ENCODE measurements at regions not wholly inside any gene's neighbourhood (a gene's known extent, or its start where the extent isn't known, plus 50 kb on each side); places are given as distances from the start of the nearest gene placed in this dataset.

DNA sequence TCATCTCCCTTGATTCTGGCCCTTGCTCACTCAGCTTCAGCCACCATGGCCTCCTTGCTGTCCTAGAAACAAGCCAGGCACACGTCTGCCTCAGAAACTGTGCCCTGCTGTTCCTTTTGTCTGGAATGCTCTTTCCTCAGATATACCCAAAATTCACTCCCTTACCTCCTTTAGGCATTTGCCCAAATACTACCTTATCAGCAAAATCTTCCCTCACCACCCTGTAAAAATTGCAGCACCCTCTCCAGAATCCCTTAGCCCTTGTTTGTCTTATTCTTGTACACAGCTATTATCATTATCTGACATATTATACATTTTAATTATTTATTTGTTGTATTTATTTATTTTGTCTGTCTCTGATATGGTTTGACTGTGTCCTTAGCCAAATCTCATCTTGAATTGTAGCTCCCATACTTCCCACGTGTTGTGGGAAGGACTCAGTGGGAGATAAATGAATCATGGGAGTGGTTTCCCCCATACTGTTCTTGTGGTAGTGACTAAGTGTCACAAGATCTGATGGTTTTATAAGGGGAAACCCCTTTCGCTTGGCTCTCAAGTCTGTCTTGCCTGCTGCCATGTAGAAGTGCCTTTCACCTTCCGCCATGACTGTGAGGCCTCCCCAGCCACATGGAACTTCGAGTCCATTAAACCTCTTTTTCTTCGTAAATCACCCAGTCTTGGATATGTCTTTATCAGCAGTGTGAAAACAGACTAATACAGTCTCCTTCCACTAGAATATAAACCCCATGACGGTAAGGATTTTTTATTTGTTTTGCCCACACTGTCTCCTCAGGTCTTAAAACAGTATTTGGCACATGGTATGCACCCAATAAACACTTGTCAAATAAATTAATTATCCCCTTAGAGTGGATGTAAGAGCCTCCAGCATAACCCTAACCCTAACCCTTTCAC, 60.0 kb upstream of the STT3B start:
- DNase-seq (ENCODE audit: low spot score): no peak
- in situ Hi-C loops (cut with MboI; ENCODE audit: low sequenced_read_pairs, unreplicated experiment): no loop called here
- TF ChIP-seq, protein P1, sequence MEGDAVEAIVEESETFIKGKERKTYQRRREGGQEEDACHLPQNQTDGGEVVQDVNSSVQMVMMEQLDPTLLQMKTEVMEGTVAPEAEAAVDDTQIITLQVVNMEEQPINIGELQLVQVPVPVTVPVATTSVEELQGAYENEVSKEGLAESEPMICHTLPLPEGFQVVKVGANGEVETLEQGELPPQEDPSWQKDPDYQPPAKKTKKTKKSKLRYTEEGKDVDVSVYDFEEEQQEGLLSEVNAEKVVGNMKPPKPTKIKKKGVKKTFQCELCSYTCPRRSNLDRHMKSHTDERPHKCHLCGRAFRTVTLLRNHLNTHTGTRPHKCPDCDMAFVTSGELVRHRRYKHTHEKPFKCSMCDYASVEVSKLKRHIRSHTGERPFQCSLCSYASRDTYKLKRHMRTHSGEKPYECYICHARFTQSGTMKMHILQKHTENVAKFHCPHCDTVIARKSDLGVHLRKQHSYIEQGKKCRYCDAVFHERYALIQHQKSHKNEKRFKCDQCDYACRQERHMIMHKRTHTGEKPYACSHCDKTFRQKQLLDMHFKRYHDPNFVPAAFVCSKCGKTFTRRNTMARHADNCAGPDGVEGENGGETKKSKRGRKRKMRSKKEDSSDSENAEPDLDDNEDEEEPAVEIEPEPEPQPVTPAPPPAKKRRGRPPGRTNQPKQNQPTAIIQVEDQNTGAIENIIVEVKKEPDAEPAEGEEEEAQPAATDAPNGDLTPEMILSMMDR (IDR thresholded peaks at IDR 0.05; ENCODE audit: borderline replicate concordance, control extremely low read depth, extremely low read depth, insufficient read depth, missing control alignments): no peak

DNA sequence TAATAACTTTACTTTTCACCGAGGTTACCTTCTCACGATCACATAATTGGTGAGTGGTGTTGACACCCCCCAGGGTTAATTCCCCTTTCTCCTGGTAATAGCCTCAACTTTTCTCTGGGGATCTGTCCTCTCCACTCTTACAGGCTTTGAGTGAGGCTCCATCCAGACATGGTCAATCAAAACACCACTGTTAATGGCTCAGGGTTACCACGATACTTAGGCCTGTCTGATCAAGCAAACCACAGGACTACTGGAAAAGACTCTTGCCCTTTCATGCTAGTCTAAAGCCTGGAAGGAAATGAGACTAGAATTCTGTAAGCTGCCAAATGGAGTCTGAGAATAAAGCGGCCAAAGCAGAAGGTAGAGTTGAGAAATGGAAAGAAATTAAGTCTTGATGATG, 56.5 kb upstream of the STT3B start:
- TF ChIP-seq, protein P1 (IDR thresholded peaks at IDR 0.05; ENCODE audit: borderline replicate concordance, control extremely low read depth, extremely low read depth, insufficient read depth, missing control alignments): no peak
- in situ Hi-C loops (cut with MboI; ENCODE audit: low sequenced_read_pairs, unreplicated experiment): no loop called here
- no peak for DNase-seq (ENCODE audit: low spot score)

DNA sequence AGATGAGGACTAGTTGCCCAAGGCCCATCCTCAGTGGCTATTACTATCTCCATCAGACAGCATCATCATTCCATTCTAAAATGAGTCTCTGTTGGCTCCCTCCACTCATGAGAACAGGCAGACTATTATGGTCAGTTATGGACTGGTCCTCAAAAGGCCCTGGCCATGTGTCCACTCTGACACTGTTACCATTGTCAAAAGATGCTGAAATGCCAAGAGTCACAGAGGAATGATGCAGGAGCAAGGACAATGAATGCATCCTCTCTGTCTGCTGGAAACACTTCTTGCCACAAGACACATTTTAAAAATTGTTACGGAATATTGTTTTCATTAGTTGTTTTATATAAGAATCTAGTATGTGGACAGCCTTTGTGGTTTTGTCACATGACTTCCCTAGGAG, 53.3 kb upstream of the STT3B start:
- no peak for DNase-seq (ENCODE audit: low spot score)
- TF ChIP-seq, protein P1 (IDR thresholded peaks at IDR 0.05; ENCODE audit: borderline replicate concordance, control extremely low read depth, extremely low read depth, insufficient read depth, missing control alignments): no peak
- in situ Hi-C loops (cut with MboI; ENCODE audit: low sequenced_read_pairs, unreplicated experiment): no loop called here

DNA sequence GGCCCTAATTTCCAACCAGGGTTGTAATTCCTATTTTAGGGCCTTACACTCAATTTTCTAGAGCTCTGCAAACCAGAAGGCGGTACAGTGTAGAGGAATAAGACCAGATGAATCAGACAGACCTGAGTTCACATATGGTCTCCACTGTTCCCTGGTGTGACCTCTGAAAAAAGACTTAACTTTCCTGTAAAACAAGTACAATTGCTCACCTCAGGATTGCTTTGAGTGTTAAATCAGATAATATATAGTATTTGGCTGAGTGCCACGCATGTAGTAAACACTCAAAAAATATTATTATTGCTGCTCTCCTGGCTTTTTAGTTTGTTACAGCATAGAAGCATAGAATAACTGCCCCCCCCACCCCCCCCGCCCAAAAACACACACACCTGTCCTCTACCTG, 51.0 kb upstream of the STT3B start:
- in situ Hi-C loops (cut with MboI; ENCODE audit: low sequenced_read_pairs, unreplicated experiment): no loop called here
- DNase-seq (ENCODE audit: low spot score): no peak
- TF ChIP-seq, protein P1 (IDR thresholded peaks at IDR 0.05; ENCODE audit: borderline replicate concordance, control extremely low read depth, extremely low read depth, insufficient read depth, missing control alignments): no peak

DNA sequence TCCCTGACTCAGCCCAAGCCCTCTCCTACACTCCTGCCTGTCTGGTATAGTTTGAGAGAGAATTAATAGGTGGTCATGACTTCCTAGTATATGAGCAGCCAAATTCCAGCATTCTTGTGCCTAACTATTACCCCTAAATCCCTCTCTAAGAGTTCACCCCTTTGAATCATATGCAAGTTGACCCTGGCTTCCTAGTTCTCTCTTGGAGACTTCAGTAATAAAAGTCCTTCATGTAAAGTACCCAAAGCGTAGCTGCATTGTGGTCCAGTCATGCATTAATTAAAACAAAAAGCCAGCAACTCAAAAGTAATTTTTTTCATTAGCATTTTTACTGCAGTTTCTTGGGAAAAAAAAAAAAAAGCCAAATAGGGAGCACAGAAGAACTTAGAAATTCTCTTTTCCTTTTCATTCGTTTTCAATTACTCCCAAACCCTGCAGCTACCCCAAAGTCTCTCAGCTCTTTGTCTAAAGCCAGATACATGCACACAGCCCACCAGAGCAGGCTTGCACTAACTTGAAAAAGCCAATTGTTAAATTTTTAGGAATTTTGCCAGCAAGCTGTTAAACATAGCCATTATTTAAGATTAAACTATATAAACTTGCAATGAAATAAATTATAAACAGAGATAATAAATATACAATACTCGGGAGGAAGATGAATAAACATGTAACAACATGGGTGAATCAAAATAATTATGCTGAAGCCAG, 50.1 kb upstream of the STT3B start:
- TF ChIP-seq, protein P1 (IDR thresholded peaks at IDR 0.05; ENCODE audit: borderline replicate concordance, control extremely low read depth, extremely low read depth, insufficient read depth, missing control alignments): no peak
- in situ Hi-C loops (cut with MboI; ENCODE audit: low sequenced_read_pairs, unreplicated experiment): no loop called here

More for the DNA sequence above, 50.1 kb upstream of the STT3B start:
- no peak for DNase-seq (ENCODE audit: low spot score)

Measured in GM13976 (cell line).